Activated CD4-positive, CD25-positive, alpha-beta regulatory T cell (primary cell): ENCODE measurements at regions not wholly inside any gene's neighbourhood (a gene's known extent, or its start where the extent isn't known, plus 50 kb on each side); places are given as distances from the start of the nearest gene placed in this dataset.

Source experiments
- DNase-seq, 4 experiments: peaks; one replicate each; lab custom pipeline; 2025; lab: John Stamatoyannopoulos, UW

GRCh38 chr1:209455661-209456358 lies 127.7 kb upstream of the CAMK1G start:
- DNase-seq: no peak

DNA sequence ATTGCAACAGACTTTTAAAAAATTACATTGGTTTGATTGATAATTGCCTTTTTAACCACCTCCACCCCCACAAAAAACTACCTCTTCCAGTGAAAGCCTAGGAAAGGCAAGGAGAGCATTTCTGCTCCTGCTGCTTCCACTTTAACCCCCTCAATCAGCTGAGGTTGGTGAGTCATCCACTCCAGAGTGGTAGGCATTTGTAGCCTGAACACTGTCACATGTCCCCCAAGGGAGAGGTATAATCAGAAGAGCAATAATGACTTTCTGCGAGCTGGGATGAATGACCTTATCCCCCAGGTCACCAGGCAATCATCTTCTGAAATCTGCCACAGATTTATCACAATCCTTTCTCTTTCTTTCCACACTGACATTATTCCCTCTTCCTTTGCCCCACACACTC lies 126.6 kb upstream of the CAMK1G start:
- DNase-seq: no peak

DNA sequence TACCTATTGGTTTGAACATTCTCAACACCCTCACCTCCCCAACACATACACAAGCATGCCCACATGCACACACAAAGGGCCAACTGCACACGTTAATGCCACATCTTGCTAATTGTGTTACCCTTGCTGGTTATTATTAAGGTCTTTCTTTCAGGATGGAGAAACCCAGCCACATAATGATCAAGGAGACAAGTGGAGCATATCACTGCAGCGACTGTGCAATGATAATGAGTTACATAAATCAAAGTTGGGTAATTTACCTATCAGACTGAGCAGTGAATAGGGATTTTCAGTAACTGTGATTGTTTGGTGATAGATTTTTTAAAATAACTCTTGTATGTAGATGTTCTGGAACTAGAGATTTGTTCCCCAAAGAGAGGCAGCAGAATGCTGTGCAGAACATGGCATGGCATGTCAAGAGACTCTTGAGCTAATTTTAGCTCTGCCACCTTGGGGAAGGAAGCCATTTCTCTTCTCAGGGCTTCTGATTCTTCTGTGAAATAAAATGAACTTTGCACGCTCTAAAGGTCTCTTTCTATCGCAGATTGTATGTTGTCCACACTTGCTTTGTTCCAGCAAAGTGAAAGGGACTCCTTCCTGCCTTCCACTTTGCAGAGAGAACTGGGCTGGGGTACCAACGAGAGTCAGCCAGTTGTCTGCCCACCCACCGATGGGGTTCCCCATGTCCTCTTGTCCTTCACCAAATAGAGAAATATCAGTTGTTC lies 126.0 kb upstream of the CAMK1G start:
- no peak for DNase-seq

DNA sequence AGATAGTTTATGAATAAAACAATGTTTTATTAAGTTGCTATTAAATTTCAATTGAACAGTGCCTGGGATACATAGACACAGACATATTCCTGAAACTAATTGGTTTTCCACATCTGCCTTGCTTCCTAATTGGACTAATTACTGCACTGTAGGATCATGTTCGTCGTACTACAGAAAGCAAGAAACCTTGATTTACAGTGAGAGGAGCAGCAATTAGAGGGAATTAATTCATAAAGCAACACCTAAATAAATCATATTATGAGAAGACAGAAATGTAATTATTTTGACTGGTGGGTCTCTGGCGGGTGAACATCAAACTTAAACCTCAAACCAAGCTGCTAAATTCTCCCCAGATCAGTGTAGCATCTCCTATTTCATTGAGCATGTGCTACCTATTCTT lies 124.6 kb upstream of the CAMK1G start:
- DNase-seq: no peak

DNA sequence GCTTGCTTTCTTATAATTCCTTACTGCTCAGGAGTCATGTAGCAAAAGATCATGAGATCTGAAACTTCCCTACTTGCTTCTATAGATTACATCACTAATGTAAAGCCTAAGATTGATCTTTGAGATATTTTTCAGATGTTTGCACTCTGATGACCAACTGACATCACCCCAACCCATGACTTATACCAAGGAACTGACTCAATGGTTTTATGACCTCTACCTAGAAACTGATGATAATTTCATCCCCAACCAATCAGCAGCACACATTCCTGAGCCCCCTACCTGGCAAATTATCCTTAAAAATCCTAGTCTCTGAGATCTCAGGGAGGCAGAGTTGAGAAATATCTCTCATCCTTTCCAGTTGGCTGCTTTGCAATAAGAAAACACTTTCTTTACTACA lies 122.3 kb upstream of the CAMK1G start:
- DNase-seq: no peak

GRCh38 chr1:209462433-209462832 lies 121.1 kb upstream of the CAMK1G start:
- DNase-seq: no peak

- no peak for DNase-seq
These were observed 120.1 kb upstream of the CAMK1G start for GRCh38 chr1:209463441-209463840.

DNA sequence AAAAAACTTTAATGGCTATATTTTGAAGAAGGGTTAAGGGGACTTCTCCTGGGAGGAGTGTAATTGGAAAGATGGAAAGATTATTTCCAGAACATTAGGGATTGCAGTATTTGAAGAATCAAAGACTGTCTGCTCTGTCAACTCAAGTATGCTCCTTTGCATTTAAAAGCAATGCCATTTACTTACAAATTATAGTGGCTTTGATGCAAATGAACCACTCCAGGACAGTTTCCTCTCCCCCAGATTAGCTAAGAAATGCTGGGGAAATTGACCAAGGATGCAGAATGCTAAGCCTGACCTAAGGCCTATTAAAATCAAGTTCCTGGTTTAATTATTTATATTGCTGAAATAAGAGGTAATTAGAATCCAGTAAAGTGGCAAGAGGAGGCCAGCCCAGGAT lies 110.5 kb upstream of the CAMK1G start:
- DNase-seq: no peak

- DNase-seq: no peak
These were observed 103.2 kb upstream of the CAMK1G start for GRCh38 chr1:209480345-209480744.

DNA sequence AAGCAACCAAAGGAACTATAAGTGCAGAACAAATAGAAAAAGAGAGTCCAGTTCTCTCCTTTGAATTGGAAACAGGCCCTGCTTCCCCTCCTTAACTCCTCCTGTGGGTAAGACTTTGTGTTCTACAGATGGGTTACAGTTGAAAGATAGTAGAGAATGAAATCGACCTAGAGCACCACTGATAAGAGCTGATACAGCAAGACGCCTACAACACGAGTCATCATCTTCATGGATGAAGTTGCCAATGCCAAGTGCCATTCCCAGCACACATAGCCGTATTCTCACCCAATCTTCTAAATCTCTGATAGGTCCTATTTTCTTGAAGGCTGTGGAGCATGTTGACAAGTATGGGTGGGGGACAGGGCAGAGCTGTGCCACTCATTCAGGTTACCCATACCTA lies 99.8 kb upstream of the CAMK1G start:
- DNase-seq: no peak

- DNase-seq: no peak
These were observed 99.1 kb upstream of the CAMK1G start for GRCh38 chr1:209484429-209484828.

DNA sequence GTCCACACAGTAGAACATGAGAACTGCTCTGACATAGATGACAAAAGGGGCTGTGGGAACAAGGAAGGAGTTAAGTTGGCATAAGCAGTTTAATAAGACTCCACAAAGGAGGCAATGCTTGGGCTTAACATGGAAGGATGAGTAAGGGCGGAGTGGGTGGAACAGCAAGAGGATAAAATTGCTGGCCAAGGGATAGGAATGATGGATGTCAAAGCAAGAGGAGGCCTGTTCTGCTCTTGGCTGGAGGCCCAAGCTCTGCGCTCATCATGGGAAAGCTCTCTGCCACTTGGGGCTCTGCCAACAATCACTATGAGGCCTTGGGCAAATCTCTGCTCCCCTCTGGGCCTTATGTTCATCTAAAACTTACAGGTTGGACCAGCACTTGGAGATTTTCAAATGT lies 98.3 kb upstream of the CAMK1G start:
- no peak for DNase-seq

DNA sequence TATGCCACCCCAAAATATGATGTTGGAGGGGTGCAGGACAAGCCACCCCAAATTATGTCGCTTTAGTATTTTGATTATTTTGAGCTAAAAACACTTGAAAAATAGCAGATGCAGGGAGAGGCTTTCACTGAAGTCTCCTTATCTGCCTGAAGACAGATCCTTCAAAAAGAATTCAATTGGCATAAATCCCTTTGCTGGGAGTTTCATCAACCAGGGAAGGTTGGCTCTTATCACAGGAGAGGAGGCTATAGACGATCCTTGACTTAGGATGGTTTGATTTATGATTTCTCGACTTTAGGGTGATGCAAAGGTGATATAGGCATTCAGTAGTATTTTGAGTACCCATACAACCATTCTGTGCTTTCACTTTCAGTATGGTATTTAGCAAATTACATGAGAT lies 97.8 kb upstream of the CAMK1G start:
- DNase-seq: no peak

GRCh38 chr1:209486861-209487593 lies 96.5 kb upstream of the CAMK1G start:
- DNase-seq: no peak

DNA sequence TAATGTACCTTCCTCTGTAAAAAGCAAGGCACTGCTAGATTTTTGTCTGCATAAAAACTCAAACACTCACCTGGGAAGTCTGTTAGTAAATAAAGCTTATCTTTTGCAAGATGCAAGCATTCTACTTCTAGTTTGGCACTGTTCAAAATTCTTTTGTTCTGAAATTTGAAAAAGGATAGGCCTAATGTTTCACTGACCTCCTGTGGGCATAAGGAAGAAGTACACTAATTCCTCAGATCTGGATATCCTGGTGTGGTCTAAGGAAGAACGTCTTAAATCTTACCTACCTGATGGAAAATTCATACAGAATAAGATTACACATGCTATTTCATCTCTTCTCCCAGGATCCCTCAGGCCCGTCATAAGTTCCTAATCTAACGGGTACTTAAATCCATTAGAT lies 93.5 kb upstream of the CAMK1G start:
- no peak for DNase-seq

- no peak for DNase-seq
These were observed 92.5 kb upstream of the CAMK1G start for GRCh38 chr1:209491031-209491430.

DNA sequence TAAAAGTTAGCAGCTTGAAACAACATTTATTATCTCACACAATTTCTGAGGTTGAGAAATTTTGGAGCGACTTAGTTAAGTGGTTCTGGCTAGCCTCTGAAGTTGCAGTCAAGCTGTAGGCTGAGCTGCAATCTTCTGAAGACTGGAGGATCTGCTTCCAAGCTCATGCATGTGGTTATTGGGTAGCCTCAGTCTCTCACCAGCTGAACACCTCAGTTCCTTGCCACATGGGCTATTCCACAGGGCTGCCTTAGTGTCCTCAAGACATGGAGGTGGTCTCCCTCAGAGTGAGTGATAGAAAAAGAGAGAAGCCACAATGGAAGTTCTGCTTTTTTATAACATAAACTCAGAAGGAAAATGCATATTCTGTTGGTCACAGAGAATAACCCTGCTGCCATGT lies 92.0 kb upstream of the CAMK1G start:
- no peak for DNase-seq

DNA sequence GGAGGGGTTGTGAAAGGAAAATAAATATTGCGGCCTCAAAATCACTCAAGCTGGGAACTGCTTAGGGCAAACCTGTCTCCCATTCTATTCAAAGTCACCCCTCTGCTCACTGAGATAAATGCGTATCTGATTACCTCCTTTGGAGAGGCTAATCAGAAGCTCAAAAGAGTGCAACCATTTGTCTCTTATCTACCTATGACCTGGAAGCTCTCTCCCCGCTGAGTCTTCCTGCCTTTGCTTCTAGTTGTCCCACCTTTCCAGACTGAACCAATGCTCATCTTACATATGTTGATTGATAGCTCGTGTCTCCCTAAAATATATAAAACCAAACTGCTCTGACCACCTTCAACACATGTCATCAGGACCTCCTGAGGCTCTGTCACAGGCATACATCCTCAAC lies 91.6 kb upstream of the CAMK1G start:
- no peak for DNase-seq

GRCh38 chr1:209493559-209493958 lies 90.0 kb upstream of the CAMK1G start:
- no peak for DNase-seq

GRCh38 chr1:209497729-209498128 lies 85.8 kb upstream of the CAMK1G start:
- no peak for DNase-seq

DNA sequence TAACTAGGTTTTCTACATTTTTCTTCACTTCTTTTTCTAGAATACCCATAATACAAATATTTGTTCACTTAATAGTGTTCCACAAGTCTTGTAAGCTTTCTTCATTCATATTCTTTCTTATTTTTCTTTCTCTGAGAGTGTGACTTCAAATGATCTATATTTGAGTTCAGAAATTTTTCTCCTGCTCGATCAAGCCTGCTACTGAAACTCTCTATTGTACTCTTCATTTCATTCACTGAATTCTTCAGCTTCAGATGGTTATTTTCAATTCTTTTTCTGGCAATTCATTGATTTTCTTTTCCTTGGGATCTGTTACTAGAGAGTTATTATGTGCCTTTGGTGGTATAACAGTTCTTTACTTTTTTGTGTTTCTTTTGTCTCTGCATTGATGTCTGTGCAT lies 82.5 kb upstream of the CAMK1G start:
- DNase-seq: no peak

- no peak for DNase-seq
These were observed 80.3 kb upstream of the CAMK1G start for GRCh38 chr1:209503196-209503595.

GRCh38 chr1:209504571-209504970 lies 78.9 kb upstream of the CAMK1G start:
- DNase-seq: no peak
